H1 (cell line): ENCODE measurements at regions not wholly inside any gene's neighbourhood (a gene's known extent, or its start where the extent isn't known, plus 50 kb on each side); places are given as distances from the start of the nearest gene placed in this dataset.

Source experiments
- CTCF ChIA-PET: fragments of 300-600 bp; sonication (Branson Sonifier 250); formaldehyde crosslinking; loops from one replicate; lab custom pipeline; 2021; ENCODE audit not compliant: partially characterized antibody; lab: Charles Lee
- POLR2A ChIA-PET: fragments of 300-600 bp; sonication (Branson Sonifier 250); formaldehyde crosslinking; loops from one replicate; lab custom pipeline; 2021; ENCODE audit warnings: inconsistent platforms; ENCODE audit not compliant: partially characterized antibody; lab: Charles Lee
- DNase-seq, 2 experiments: peaks; one replicate each; pipeline versions ENCODE4 v3.0.0 to v3.0.0-alpha.2; 2010 to 2022; ENCODE audit warnings: low spot score in 2 of 2, low read depth in 1 of 2, mixed read lengths in 1 of 2
- FAIRE-seq: peaks from 2 replicates; lab custom pipeline; 2011; peaks lifted over from hg19 to GRCh38; lab: Jason Lieb, UNC
- H2AFZ ChIP-seq: 2 replicates; pipeline ENCODE4 v1.8.1; 2012; ENCODE audit warnings: low read length, inconsistent platforms
- H2AK5ac ChIP-seq: 2 replicates; pipeline ENCODE4 v1.6.1; 2013; ENCODE audit warnings: low read depth, low read length
- H2BK120ac ChIP-seq: replicated peaks from 2 replicates; pipeline ENCODE3; 2013; ENCODE audit warnings: low read depth, low read length, inconsistent platforms
- H2BK12ac ChIP-seq: 2 replicates; pipeline ENCODE4 v1.6.1; 2013; ENCODE audit warnings: low read depth, low read length
- H2BK15ac ChIP-seq: 2 replicates; pipeline ENCODE4 v1.6.1; 2013; ENCODE audit warnings: low read length
- H2BK20ac ChIP-seq: 2 replicates; pipeline ENCODE4 v1.6.1; 2013; ENCODE audit warnings: low read length
- H2BK5ac ChIP-seq: 2 replicates; pipeline ENCODE4 v1.6.1; 2013; ENCODE audit warnings: low read depth, low read length
- H3K14ac ChIP-seq: 2 replicates; pipeline ENCODE4 v1.6.1; 2013; ENCODE audit warnings: inconsistent platforms; ENCODE audit not compliant: insufficient read length
- H3K18ac ChIP-seq: 2 replicates; pipeline ENCODE4 v1.6.1; 2013; ENCODE audit warnings: low read length; ENCODE audit errors: extremely low read depth
- H3K23ac ChIP-seq: 2 replicates; pipeline ENCODE4 v1.6.1; 2013; ENCODE audit warnings: inconsistent platforms; ENCODE audit not compliant: insufficient read length
- H3K23me2 ChIP-seq: 2 replicates; pipeline ENCODE4 v1.6.1; 2013; ENCODE audit warnings: low read depth, low read length
- H3K27ac ChIP-seq: 2 replicates; pipeline ENCODE4 v1.6.1; 2011; ENCODE audit warnings: low read depth, low read length, inconsistent platforms
- H3K27me3 ChIP-seq, 4 experiments: replicated peaks in 1 of 4; 1 replicate in 1 of 4; 2 replicates in 3 of 4; pipeline versions ENCODE4 v1.6.1 to v1.8.1; 2011 to 2013; ENCODE audit warnings: low read length in 3 of 4, mild to moderate bottlenecking in 3 of 4, inconsistent platforms in 2 of 4, mixed read lengths in 2 of 4, moderate library complexity in 1 of 4; ENCODE audit not compliant: control insufficient read depth in 3 of 4, insufficient read depth in 3 of 4; ENCODE audit errors: extremely low read depth in 1 of 4
- H3K36me3 ChIP-seq, 4 experiments: 2 replicates each; pipeline versions ENCODE4 v1.6.1 to v1.8.1; 2011 to 2013; ENCODE audit warnings: mild to moderate bottlenecking in 4 of 4, low read length in 3 of 4, moderate library complexity in 2 of 4, control low read depth in 1 of 4, inconsistent platforms in 1 of 4; ENCODE audit not compliant: insufficient read depth in 4 of 4, control insufficient read depth in 2 of 4
- H3K4ac ChIP-seq: replicated peaks from 2 replicates; pipeline ENCODE3; 2013; ENCODE audit warnings: low read length, low read depth, mixed read lengths, inconsistent platforms; ENCODE audit not compliant: insufficient read length
- H3K4me1 ChIP-seq, 4 experiments: replicated peaks in 1 of 4; 1 replicate in 1 of 4; 2 replicates in 3 of 4; pipeline versions ENCODE4 v1.6.1 to v1.8.1; 2011 to 2013; ENCODE audit warnings: low read length in 3 of 4, inconsistent platforms in 2 of 4, mixed read lengths in 1 of 4; ENCODE audit not compliant: insufficient read depth in 4 of 4, control insufficient read depth in 3 of 4
- H3K4me2 ChIP-seq, 2 experiments: 2 replicates each; pipeline versions ENCODE4 v1.6.1 to v1.8.1; 2011 to 2013; ENCODE audit warnings: low read depth in 2 of 2, low read length in 2 of 2, control low read depth in 1 of 2, inconsistent platforms in 1 of 2, mild to moderate bottlenecking in 1 of 2; ENCODE audit not compliant: insufficient read depth in 1 of 2
- H3K4me3 ChIP-seq, 4 experiments: fragments of 200-600, 300-600 bp in 1 of 4; sonication (generic), shearing (Covaris generic), sonication (Bioruptor Twin) in 1 of 4; 2 replicates each; pipeline versions ENCODE4 v1.5.1 to v1.8.1; 2011 to 2016; ENCODE audit warnings: low read length in 4 of 4, low read depth in 3 of 4, control low read depth in 2 of 4, inconsistent platforms in 2 of 4, mild to moderate bottlenecking in 2 of 4, mixed read lengths in 1 of 4, moderate library complexity in 1 of 4; ENCODE audit not compliant: insufficient read depth in 2 of 4; ENCODE audit errors: extremely low read depth in 1 of 4
- H3K56ac ChIP-seq: replicated peaks from 2 replicates; pipeline ENCODE3; 2013; ENCODE audit warnings: low read depth, mild to moderate bottlenecking, mixed read lengths, low read length, inconsistent platforms; ENCODE audit not compliant: insufficient read length
- H3K79me1 ChIP-seq: 2 replicates; pipeline ENCODE4 v1.6.1; 2013; ENCODE audit warnings: low read depth, low read length, control low read depth
- H3K79me2 ChIP-seq, 2 experiments: 2 replicates each; pipeline versions ENCODE4 v1.6.1 to v1.8.1; 2012 to 2013; ENCODE audit warnings: low read length in 2 of 2, mild to moderate bottlenecking in 2 of 2, inconsistent platforms in 1 of 2; ENCODE audit not compliant: insufficient read depth in 2 of 2, control insufficient read depth in 1 of 2
- H3K9ac ChIP-seq, 4 experiments: replicated peaks in 1 of 4; 1 replicate in 1 of 4; 2 replicates in 3 of 4; pipeline versions ENCODE4 v1.6.1 to v1.8.1; 2011 to 2013; ENCODE audit warnings: low read depth in 3 of 4, low read length in 3 of 4, control low read depth in 2 of 4, mild to moderate bottlenecking in 2 of 4, moderate library complexity in 2 of 4, inconsistent platforms in 1 of 4; ENCODE audit errors: extremely low read depth in 1 of 4
- H3K9me3 ChIP-seq, 2 experiments: 2 replicates each; pipeline versions ENCODE4 v1.6.1 to v1.8.1; 2012 to 2013; ENCODE audit warnings: mild to moderate bottlenecking in 2 of 2, moderate library complexity in 2 of 2, control low read depth in 1 of 2, inconsistent platforms in 1 of 2, low read depth in 1 of 2, low read length in 1 of 2, mixed read lengths in 1 of 2; ENCODE audit not compliant: insufficient read depth in 2 of 2
- H4K20me1 ChIP-seq, 2 experiments: replicated peaks in 1 of 2; 2 replicates each; pipeline versions ENCODE3 to v1.8.1; 2011 to 2013; ENCODE audit warnings: inconsistent platforms in 2 of 2, low read length in 2 of 2, mild to moderate bottlenecking in 1 of 2; ENCODE audit not compliant: insufficient read depth in 2 of 2, control insufficient read depth in 1 of 2
- H4K5ac ChIP-seq: 2 replicates; pipeline ENCODE4 v1.6.1; 2013; ENCODE audit warnings: low read length, low read depth, mixed read lengths, inconsistent platforms; ENCODE audit not compliant: insufficient read length
- H4K8ac ChIP-seq: 2 replicates; pipeline ENCODE4 v1.8.0; 2013; ENCODE audit warnings: mild to moderate bottlenecking, moderate library complexity, low read length, inconsistent platforms; ENCODE audit not compliant: insufficient read depth; ENCODE audit errors: extremely low read depth
- H4K91ac ChIP-seq: replicated peaks from 2 replicates; pipeline ENCODE3; 2013; ENCODE audit warnings: low read length, mixed read lengths, inconsistent platforms; ENCODE audit not compliant: insufficient read length
- CBX8 ChIP-seq: fragments of 300-800, 300-1000 bp; sonication (generic); IDR thresholded peaks from 2 replicates; pipeline ENCODE4 v1.7.1; 2016; ENCODE audit warnings: low read depth, low read length, borderline replicate concordance
- GABPA ChIP-seq: IDR thresholded peaks from 2 replicates; pipeline ENCODE4 v1.6.1; 2011; ENCODE audit warnings: mild to moderate bottlenecking, low read length, moderate library complexity, borderline replicate concordance; ENCODE audit not compliant: insufficient read depth
- GTF2F1 ChIP-seq: IDR thresholded peaks from 2 replicates; pipeline ENCODE4 v1.6.1; 2012; ENCODE audit warnings: low read depth, low read length, improper control_type of control experiment, borderline replicate concordance
- KDM5A ChIP-seq: fragments of 200-600 bp; IDR thresholded peaks from 2 replicates; pipeline ENCODE4 v1.7.1; 2012; ENCODE audit warnings: mild to moderate bottlenecking, low read length, inconsistent platforms, mixed read lengths
- PHF8 ChIP-seq: fragments of 200-600 bp; sonication (generic); conservative IDR thresholded peaks from 2 replicates; pipeline ENCODE4 v1.7.1; 2012; ENCODE audit warnings: low read depth, mild to moderate bottlenecking, inconsistent platforms, low read length, moderate library complexity
- POLR2A ChIP-seq, 2 experiments: IDR thresholded peaks; 1 replicate in 1 of 2; 2 replicates in 1 of 2; pipeline ENCODE4 v1.6.1; 2011; ENCODE audit warnings: low read depth in 2 of 2, low read length in 2 of 2, mild to moderate bottlenecking in 2 of 2; ENCODE audit errors: control extremely low read depth in 1 of 2
- RAD21 ChIP-seq, 2 experiments: IDR thresholded peaks in 1 of 2; conservative IDR thresholded peaks in 1 of 2; 2 replicates each; pipeline ENCODE4 v1.6.1; 2011; ENCODE audit warnings: low read depth in 2 of 2, low read length in 2 of 2, improper control_type of control experiment in 1 of 2, inconsistent platforms in 1 of 2, mild to moderate bottlenecking in 1 of 2, moderate library complexity in 1 of 2
- SAP30 ChIP-seq: fragments of 300-600 bp; sonication (generic); IDR thresholded peaks from 2 replicates; pipeline ENCODE4 v1.7.1; 2012; ENCODE audit warnings: low read length, moderate library complexity, mild to moderate bottlenecking, inconsistent platforms; ENCODE audit not compliant: insufficient read depth, insufficient replicate concordance
- SIN3A ChIP-seq, 2 experiments: IDR thresholded peaks in 1 of 2; conservative IDR thresholded peaks in 1 of 2; 2 replicates each; pipeline ENCODE4 v1.6.1; 2011 to 2012; ENCODE audit warnings: low read length in 2 of 2, improper control_type of control experiment in 1 of 2, low read depth in 1 of 2, mild to moderate bottlenecking in 1 of 2
- SIRT6 ChIP-seq: IDR thresholded peaks from one replicate; pipeline ENCODE4 v1.7.1; 2012; ENCODE audit warnings: low read length, inconsistent platforms
- SIX5 ChIP-seq: IDR thresholded peaks from 2 replicates; pipeline ENCODE4 v1.6.1; 2011; ENCODE audit warnings: mild to moderate bottlenecking, low read depth, low read length
- SUZ12 ChIP-seq: fragments of 200-600 bp; sonication (generic); IDR thresholded peaks from 2 replicates; pipeline ENCODE4 v1.6.1; 2012; ENCODE audit warnings: mild to moderate bottlenecking, inconsistent platforms, low read length, moderate library complexity, mixed read lengths
- ZNF274 ChIP-seq: IDR thresholded peaks from 2 replicates; pipeline ENCODE4 v1.7.0; 2012; ENCODE audit warnings: low read length, borderline replicate concordance; ENCODE audit errors: extremely low read depth
- WGBS, 2 experiments: shearing (Covaris generic) in 1 of 2; methylation state at CpG; one replicate each; pipeline versions ENCODE4 v1.1.6 to v1.1.7; 2013 to 2015; ENCODE audit warnings: low lambda C conversion rate in 2 of 2, mixed read lengths in 2 of 2, inconsistent platforms in 1 of 2, low coverage in 1 of 2, missing lambda C conversion rate in 1 of 2; ENCODE audit not compliant: insufficient replicate concordance in 2 of 2, insufficient coverage in 1 of 2, insufficient read length in 1 of 2; ENCODE audit errors: extremely low coverage in 1 of 2, missing lambda C conversion rate in 1 of 2; 5-methylcytosine and 5-hydroxymethylcytosine counted together
- TF ChIP-seq, protein P1 (sequence below): IDR thresholded peaks from 2 replicates; pipeline ENCODE4 v1.6.1; 2012; ENCODE audit warnings: inconsistent platforms

DNA sequence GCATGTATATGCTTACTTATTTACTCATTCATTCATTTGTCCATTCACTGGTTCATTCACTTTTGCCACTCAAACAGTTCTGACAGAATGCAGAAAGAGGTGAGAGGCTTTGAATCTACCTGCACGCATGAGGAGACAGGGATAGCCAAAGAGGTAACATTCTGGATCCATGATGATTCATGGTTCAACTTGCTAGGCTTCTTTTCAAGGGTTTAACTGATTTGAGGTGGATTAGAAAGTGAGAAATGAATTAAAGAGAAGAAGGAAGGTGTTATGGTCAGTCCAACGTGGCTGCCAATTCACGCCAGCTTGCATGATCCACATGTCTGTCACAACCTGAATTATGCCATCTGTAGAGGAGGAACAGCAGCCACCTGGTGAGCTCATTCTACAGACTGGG lies 260.6 kb downstream of the ARRDC4 start:
- 96% methylated on average over 3 of the region's 3 CpGs; no CpG with 5 or more reads in 1 of the 2 experiments for WGBS, 2 experiments
- no peak overlapping the region for H3K4me3 ChIP-seq
- H3K79me2 ChIP-seq: no peaks in the 10 kb centered on the region
- no peak overlapping the region for H3K14ac ChIP-seq
- no peaks in the 10 kb centered on the region for H3K4me1 ChIP-seq
- no peak overlapping the region for H2BK20ac ChIP-seq
- no peak for FAIRE-seq
- no peaks in the 10 kb centered on the region for H3K79me1 ChIP-seq
- H3K18ac ChIP-seq: no peak overlapping the region
- H4K91ac ChIP-seq: no peak overlapping the region
- CTCF ChIA-PET: interaction anchor here (0.5 to 2.0 kb wide), 5 partner anchors 10 to 71 kb away, joined by 3 to 8 read pairs (median 3); no protein-coding TSS in a partner anchor
- no peak overlapping the region for H3K56ac ChIP-seq
- H3K9ac ChIP-seq: no peak overlapping the region
- POLR2A ChIA-PET: interaction anchor here (1.0 kb wide), 1 partner anchor 12 kb away, joined by 3 read pairs; no protein-coding TSS in a partner anchor
- H4K5ac ChIP-seq: no peak overlapping the region
- no peak overlapping the region for H2BK12ac ChIP-seq
- DNase-seq: no peak
- no peaks in the 10 kb centered on the region; a peak in 1 of 4 replicates for H3K9me3 ChIP-seq
- no peak overlapping the region for H3K23ac ChIP-seq
- H2BK5ac ChIP-seq: no peak overlapping the region
- H2BK120ac ChIP-seq: no peak overlapping the region
- H4K20me1 ChIP-seq: no peaks in the 10 kb centered on the region
- H2BK15ac ChIP-seq: no peak overlapping the region
- H2AK5ac ChIP-seq: no peak overlapping the region
- H3K4me2 ChIP-seq: no peak overlapping the region
- no peak overlapping the region for H3K4ac ChIP-seq
- H3K27ac ChIP-seq: no peak overlapping the region
- H3K36me3 ChIP-seq: no peaks in the 10 kb centered on the region
- no peak overlapping the region for H2AFZ ChIP-seq
- no peak overlapping the region for H4K8ac ChIP-seq
- H3K27me3 ChIP-seq: no peaks in the 10 kb centered on the region
- TF ChIP-seq ZNF274 (no peak), SAP30 (no peak), GABPA (no peak), SIN3A (conservative IDR thresholded peaks at IDR 0.05 in 1 of 2, IDR thresholded peaks at IDR 0.05 in 1 of 2; ENCODE audit: low read depth in 1 of 2, low read length in 2 of 2) (no peak), GTF2F1 (no peak), CBX8 (no peak), POLR2A (IDR thresholded peaks at IDR 0.05; ENCODE audit: control extremely low read depth in 1 of 2, low read depth in 2 of 2, low read length in 2 of 2) (no peak), PHF8 (no peak), KDM5A (no peak), SIRT6 (no peak), RAD21 (IDR thresholded peaks at IDR 0.05 in 1 of 2, conservative IDR thresholded peaks at IDR 0.05 in 1 of 2; ENCODE audit: low read depth in 2 of 2, low read length in 2 of 2) (no peak), SIX5 (no peak), SUZ12 (no peak)
- TF ChIP-seq, protein P1, sequence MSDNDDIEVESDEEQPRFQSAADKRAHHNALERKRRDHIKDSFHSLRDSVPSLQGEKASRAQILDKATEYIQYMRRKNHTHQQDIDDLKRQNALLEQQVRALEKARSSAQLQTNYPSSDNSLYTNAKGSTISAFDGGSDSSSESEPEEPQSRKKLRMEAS: no peak
- no peaks in the 10 kb centered on the region for H3K23me2 ChIP-seq
